GM12878 (cell line): ENCODE measurements at regions not wholly inside any gene's neighbourhood (a gene's known extent, or its start where the extent isn't known, plus 50 kb on each side); places are given as distances from the start of the nearest gene placed in this dataset.

Source experiments
- ATAC-seq: fragments of 200-7000 bp; cut with Tn5 transposase; 3 replicates; pipeline ENCODE4 v1.9.1; 2020; ENCODE audit warnings: mild to moderate bottlenecking, moderate library complexity
- BruUV-seq: library from RNA; stranded (reverse); fragments of 400-500 nt; replicated peaks from 2 replicates; lab custom pipeline; 2021; lab: Mats Ljungman, UMichigan
- CTCF ChIA-PET: fragments of 300-600 bp; sonication (Branson Sonifier 250); formaldehyde crosslinking; extraction: SDS; loops from one replicate; lab custom pipeline; 2021; ENCODE audit warnings: inconsistent platforms; lab: Yijun Ruan, JAX
- POLR2A ChIA-PET: fragments of 350-600 bp; formaldehyde crosslinking; extraction: SDS; loops from one replicate; lab custom pipeline; 2021; ENCODE audit warnings: inconsistent platforms; lab: Charles Lee
- RAD21 ChIA-PET: fragments of 300-600 bp; sonication (Branson Sonifier 250); formaldehyde crosslinking; loops from one replicate; lab custom pipeline; 2023; ENCODE audit warnings: antibody characterized with exemption; ENCODE audit not compliant: unreplicated experiment; lab: Charles Lee
- SMC1A ChIA-PET: fragments of 300-600 bp; sonication (Branson Sonifier 250); formaldehyde crosslinking; loops from one replicate; lab custom pipeline; 2023; ENCODE audit not compliant: unreplicated experiment, uncharacterized antibody; lab: Charles Lee
- DNase-seq: peaks from one replicate; pipeline ENCODE4 v3.0.0-alpha.2; 2011; ENCODE audit warnings: low read depth, low spot score
- FAIRE-seq: peaks from 3 replicates; lab custom pipeline; 2011; peaks lifted over from hg19 to GRCh38; lab: Jason Lieb, UNC
- H2AFZ ChIP-seq: 2 replicates; pipeline ENCODE4 v1.6.0; 2011; ENCODE audit warnings: low read depth, low read length, control low read depth; ENCODE audit not compliant: control insufficient read depth
- H3K27ac ChIP-seq: 2 replicates; pipeline ENCODE4 v1.5.1; 2011; ENCODE audit warnings: control low read depth; ENCODE audit not compliant: control insufficient read depth, insufficient read depth
- H3K27me3 ChIP-seq, 2 experiments: replicated peaks in 1 of 2; 2 replicates each; pipeline versions ENCODE4 v1.6.0 to v1.6.1; 2011; ENCODE audit warnings: low read length in 1 of 2; ENCODE audit not compliant: control insufficient read depth in 2 of 2, insufficient read depth in 2 of 2
- H3K36me3 ChIP-seq, 2 experiments: 2 replicates each; pipeline ENCODE4 v1.5.1; 2011; ENCODE audit warnings: low read length in 1 of 2; ENCODE audit not compliant: control insufficient read depth in 2 of 2, insufficient read depth in 2 of 2
- H3K4me1 ChIP-seq: 2 replicates; pipeline ENCODE4 v1.6.1; 2011; ENCODE audit warnings: mild to moderate bottlenecking, low read length, moderate library complexity, mixed read lengths; ENCODE audit not compliant: control insufficient read depth, insufficient read depth
- H3K4me2 ChIP-seq: 2 replicates; pipeline ENCODE4 v1.6.0; 2011; ENCODE audit warnings: control low read depth; ENCODE audit not compliant: control insufficient read depth, insufficient read depth
- H3K4me3 ChIP-seq: fragments of 200-600 bp; sonication (generic); 2 replicates; pipeline ENCODE4 v1.5.1; 2016
- H3K79me2 ChIP-seq: 2 replicates; pipeline ENCODE4 v1.6.0; 2011; ENCODE audit warnings: low read length; ENCODE audit not compliant: control insufficient read depth, insufficient read depth
- H3K9ac ChIP-seq: 2 replicates; pipeline ENCODE4 v1.8.0; 2011; ENCODE audit warnings: low read length, control low read depth, mixed read lengths; ENCODE audit not compliant: control insufficient read depth, insufficient read depth
- H3K9me3 ChIP-seq: replicated peaks from 3 replicates; pipeline ENCODE4 v1.5.1; 2011; ENCODE audit warnings: mild to moderate bottlenecking, low read length; ENCODE audit not compliant: control insufficient read depth, insufficient read depth
- H4K20me1 ChIP-seq: 2 replicates; pipeline ENCODE4 v1.6.0; 2011; ENCODE audit not compliant: control insufficient read depth, insufficient read depth
- BACH1 ChIP-seq: fragments of 450-650 bp; IDR thresholded peaks from 2 replicates; pipeline ENCODE4 v1.6.1; 2017; ENCODE audit warnings: mild to moderate bottlenecking, borderline replicate concordance
- BCL11A ChIP-seq: IDR thresholded peaks from 2 replicates; pipeline ENCODE4 v1.6.1; 2011; ENCODE audit warnings: low read depth, low read length
- CREB1 ChIP-seq: IDR thresholded peaks from 2 replicates; pipeline ENCODE4 v1.6.1; 2012; ENCODE audit warnings: low read depth, mild to moderate bottlenecking, inconsistent platforms
- FOXK2 ChIP-seq: fragments of 450-650 bp; IDR thresholded peaks from 2 replicates; pipeline ENCODE4 v1.6.1; 2017; ENCODE audit warnings: mild to moderate bottlenecking, moderate library complexity
- MYC ChIP-seq: IDR thresholded peaks from 2 replicates; pipeline ENCODE4 v1.6.1; 2011; ENCODE audit warnings: mild to moderate bottlenecking, low read length, moderate library complexity, inconsistent platforms; ENCODE audit not compliant: insufficient read depth, insufficient replicate concordance, insufficient read length, severe bottlenecking
- NBN ChIP-seq: fragments of 450-650 bp; IDR thresholded peaks from 2 replicates; pipeline ENCODE4 v1.6.1; 2016
- RAD21 ChIP-seq: IDR thresholded peaks from 2 replicates; pipeline ENCODE4 v1.6.1; 2011; ENCODE audit warnings: mild to moderate bottlenecking, low read depth, low read length, moderate library complexity; ENCODE audit not compliant: insufficient read depth
- RFX5 ChIP-seq: IDR thresholded peaks from 2 replicates; pipeline ENCODE4 v1.6.1; 2011; ENCODE audit warnings: low read depth, low read length, improper control_type of control experiment
- SUPT20H ChIP-seq: IDR thresholded peaks from 2 replicates; pipeline ENCODE4 v1.6.1; 2011; ENCODE audit warnings: low read depth, mild to moderate bottlenecking, low read length, moderate library complexity, borderline replicate concordance; ENCODE audit not compliant: control insufficient read depth
- TCF12 ChIP-seq: IDR thresholded peaks from 2 replicates; pipeline ENCODE4 v1.6.1; 2011; ENCODE audit warnings: low read depth, mild to moderate bottlenecking, low read length
- ZNF274 ChIP-seq: IDR thresholded peaks from one replicate; pipeline ENCODE4 v1.8.0; 2011; ENCODE audit not compliant: insufficient read length, insufficient read depth
- WGBS: methylation state at CpG from one replicate; pipeline ENCODE4 v1.1.6; 2016; ENCODE audit warnings: low lambda C conversion rate; ENCODE audit not compliant: insufficient replicate concordance, insufficient coverage; ENCODE audit errors: missing lambda C conversion rate; 5-methylcytosine and 5-hydroxymethylcytosine counted together
- in situ Hi-C: fragments of 300-500 bp; cut with MboI; formaldehyde crosslinking; loops from 9 replicates; pipeline ENCODE4 v1.14.3; 2018; ENCODE audit warnings: mixed read lengths
- intact Hi-C: fragments of 100-400 bp; cut with micrococcal nuclease; formaldehyde crosslinking; loops from one replicate; pipeline ENCODE4 v1.14.2; 2022; ENCODE audit not compliant: unreplicated experiment
- TF ChIP-seq, protein P1 (sequence below): IDR thresholded peaks from 2 replicates; pipeline ENCODE4 v1.6.1; 2011; ENCODE audit warnings: borderline replicate concordance, low read depth, mild to moderate bottlenecking, moderate library complexity, mixed read lengths, low read length; ENCODE audit not compliant: insufficient read depth; ENCODE audit errors: extremely low read length
- TF ChIP-seq, protein P2 (sequence below): IDR thresholded peaks from 2 replicates; pipeline ENCODE4 v1.6.1; 2012; ENCODE audit warnings: low read length, inconsistent platforms

DNA sequence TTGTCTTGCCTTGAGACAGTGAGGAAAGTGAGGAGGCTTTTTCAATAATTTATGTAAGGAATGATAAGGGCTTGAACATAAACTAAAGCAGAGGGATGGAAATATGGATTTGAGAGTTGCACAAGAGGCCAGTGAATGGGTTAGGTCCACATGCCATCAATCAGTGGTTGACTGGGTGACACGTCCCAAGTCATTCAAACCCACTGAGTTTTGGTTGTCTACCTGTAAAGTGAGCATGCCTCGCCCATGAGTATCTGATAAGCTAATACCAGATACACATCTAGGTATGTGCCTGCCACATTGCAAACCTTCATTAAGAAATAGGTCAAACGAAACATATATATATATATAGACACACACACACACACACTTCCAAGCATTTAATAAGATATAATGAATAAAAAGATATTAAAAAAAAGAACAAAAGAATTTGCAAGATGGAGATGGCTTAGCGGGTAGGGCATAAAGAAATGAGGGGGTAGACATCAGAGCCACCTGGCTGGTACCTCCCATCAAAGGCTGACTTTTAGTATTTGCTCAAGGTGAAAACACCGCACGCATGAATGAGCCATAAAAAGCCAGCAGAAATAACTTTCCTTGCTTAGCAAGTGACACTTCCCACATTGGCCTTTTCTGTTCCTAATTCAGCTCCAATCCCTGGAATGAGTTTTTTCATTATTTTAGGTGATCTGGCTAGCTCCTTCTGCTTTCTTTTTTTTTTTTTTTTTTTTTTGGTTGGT lies 109.1 kb upstream of the GGTLC1 start:
- H3K4me2 ChIP-seq: no peak overlapping the region
- BruUV-seq: no TSS peak
- SMC1A ChIA-PET: no interaction called here
- TF ChIP-seq BACH1 (no peak), CREB1 (no peak), RAD21 (no peak), ZNF274 (no peak), SUPT20H (no peak), RFX5 (no peak), FOXK2 (no peak), MYC (no peak), NBN (no peak), BCL11A (no peak), TCF12 (no peak)
- TF ChIP-seq, protein P1, sequence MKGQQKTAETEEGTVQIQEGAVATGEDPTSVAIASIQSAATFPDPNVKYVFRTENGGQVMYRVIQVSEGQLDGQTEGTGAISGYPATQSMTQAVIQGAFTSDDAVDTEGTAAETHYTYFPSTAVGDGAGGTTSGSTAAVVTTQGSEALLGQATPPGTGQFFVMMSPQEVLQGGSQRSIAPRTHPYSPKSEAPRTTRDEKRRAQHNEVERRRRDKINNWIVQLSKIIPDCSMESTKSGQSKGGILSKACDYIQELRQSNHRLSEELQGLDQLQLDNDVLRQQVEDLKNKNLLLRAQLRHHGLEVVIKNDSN: no peak
- TF ChIP-seq, protein P2, sequence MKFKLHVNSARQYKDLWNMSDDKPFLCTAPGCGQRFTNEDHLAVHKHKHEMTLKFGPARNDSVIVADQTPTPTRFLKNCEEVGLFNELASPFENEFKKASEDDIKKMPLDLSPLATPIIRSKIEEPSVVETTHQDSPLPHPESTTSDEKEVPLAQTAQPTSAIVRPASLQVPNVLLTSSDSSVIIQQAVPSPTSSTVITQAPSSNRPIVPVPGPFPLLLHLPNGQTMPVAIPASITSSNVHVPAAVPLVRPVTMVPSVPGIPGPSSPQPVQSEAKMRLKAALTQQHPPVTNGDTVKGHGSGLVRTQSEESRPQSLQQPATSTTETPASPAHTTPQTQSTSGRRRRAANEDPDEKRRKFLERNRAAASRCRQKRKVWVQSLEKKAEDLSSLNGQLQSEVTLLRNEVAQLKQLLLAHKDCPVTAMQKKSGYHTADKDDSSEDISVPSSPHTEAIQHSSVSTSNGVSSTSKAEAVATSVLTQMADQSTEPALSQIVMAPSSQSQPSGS: no peak
- TF ChIP-seq, all 136 proteins: peak for 0
- 24% methylated on average over 6 of the region's 6 CpGs for WGBS
- Histone ChIP-seq H4K20me1 (no peaks in the 10 kb centered on the region), H2AFZ (no peak overlapping the region), H3K27me3 (peaks cover 0 to 2% of the 10 kb centered on the region in 2 experiments; a peak in 2 of 4 replicates), H3K4me1 (no peaks in the 10 kb centered on the region), H3K9me3 (no peaks in the 10 kb centered on the region), H3K79me2 (no peaks in the 10 kb centered on the region), H3K27ac (no peak overlapping the region), H3K4me3 (no peak overlapping the region), H3K9ac (no peak overlapping the region), H3K36me3 (no peaks in the 10 kb centered on the region)
- RAD21 ChIA-PET: no interaction called here
- CTCF ChIA-PET: no interaction called here
- in situ Hi-C loops: no loop called here
- POLR2A ChIA-PET: no interaction called here
- ATAC-seq: no peak
- intact Hi-C loops: no loop called here
- no peak for FAIRE-seq
- no peak for DNase-seq
